ENCODE measurements at regions not wholly inside any gene's neighbourhood (a gene's known extent, or its start where the extent isn't known, plus 50 kb on each side); places are given as distances from the start of the nearest gene placed in this dataset.

- no peak overlapping the region for H2AFZ ChIP-seq (ENCODE audit: control insufficient read depth, low read length)
- no peaks in the 10 kb centered on the region for H3K36me3 ChIP-seq (ENCODE audit: control insufficient read depth in 2 of 2, extremely low read depth in 1 of 2, insufficient read depth in 2 of 2, low read length in 2 of 2)
- FAIRE-seq (no peak), DNase-seq (ENCODE audit: low read depth, low spot score) (no peak)
- no peak overlapping the region for H3K9ac ChIP-seq (ENCODE audit: control insufficient read depth, extremely low read depth, insufficient read depth, low read length)
- TF ChIP-seq CTCF (optimal IDR thresholded peaks at IDR 0.05 in 1 of 3, IDR thresholded peaks at IDR 0.05 in 1 of 3, conservative IDR thresholded peaks at IDR 0.05 in 1 of 3; ENCODE audit: extremely low read depth in 1 of 3, insufficient read depth in 2 of 3, low read length in 3 of 3) (no peak), EZH2 (IDR thresholded peaks at IDR 0.05; ENCODE audit: low read length) (no peak)
- dilution Hi-C loops (cut with MboI; ENCODE audit: extremely low pct_ligation_motif_present, low sequenced_read_pairs) = no loop called here
- no peaks in the 10 kb centered on the region for H4K20me1 ChIP-seq (ENCODE audit: control insufficient read depth, extremely low read depth, insufficient read depth, low read length)
- H3K27ac ChIP-seq (ENCODE audit: control insufficient read depth, insufficient read depth, low read length) = no peak overlapping the region
- no peaks in the 10 kb centered on the region for H3K27me3 ChIP-seq (ENCODE audit: control insufficient read depth, extremely low read depth, insufficient read depth, low read length)
- H3K9me3 ChIP-seq (ENCODE audit: control insufficient read depth, low read depth, low read length) = no peaks in the 10 kb centered on the region
- H3K9me1 ChIP-seq (ENCODE audit: control insufficient read depth, extremely low read depth, insufficient read depth, low read length) = no peaks in the 10 kb centered on the region
- H3K4me2 ChIP-seq (ENCODE audit: control insufficient read depth, extremely low read depth, insufficient read depth, low read depth, low read length) = no peak overlapping the region
- peaks cover 2% of the 10 kb centered on the region for H3K4me1 ChIP-seq (ENCODE audit: control insufficient read depth, extremely low read depth, insufficient read depth, low read length)
- H3K4me3 ChIP-seq (ENCODE audit: control insufficient read depth in 2 of 3, extremely low read depth in 1 of 3, insufficient read depth in 2 of 3, low read depth in 1 of 3, low read length in 3 of 3) = no peak overlapping the region
- H3K79me2 ChIP-seq (ENCODE audit: control insufficient read depth, insufficient read depth, low read length) = no peaks in the 10 kb centered on the region
These were observed 212.7 kb downstream of the ESM1 start for GRCh38 chr5:54772684-54773083.

GRCh38 chr5:54772231-54772630, 213.2 kb downstream of the ESM1 start:
- Histone ChIP-seq H3K4me2 (ENCODE audit: control insufficient read depth, extremely low read depth, insufficient read depth, low read depth, low read length) (no peak overlapping the region), H3K9ac (ENCODE audit: control insufficient read depth, extremely low read depth, insufficient read depth, low read length) (no peak overlapping the region), H3K27me3 (ENCODE audit: control insufficient read depth, extremely low read depth, insufficient read depth, low read length) (no peaks in the 10 kb centered on the region), H3K4me3 (ENCODE audit: control insufficient read depth in 2 of 3, extremely low read depth in 1 of 3, insufficient read depth in 2 of 3, low read depth in 1 of 3, low read length in 3 of 3) (no peak overlapping the region), H4K20me1 (ENCODE audit: control insufficient read depth, extremely low read depth, insufficient read depth, low read length) (no peaks in the 10 kb centered on the region), H3K9me3 (ENCODE audit: control insufficient read depth, low read depth, low read length) (no peaks in the 10 kb centered on the region), H3K79me2 (ENCODE audit: control insufficient read depth, insufficient read depth, low read length) (no peaks in the 10 kb centered on the region), H3K36me3 (ENCODE audit: control insufficient read depth in 2 of 2, extremely low read depth in 1 of 2, insufficient read depth in 2 of 2, low read length in 2 of 2) (no peaks in the 10 kb centered on the region), H3K4me1 (ENCODE audit: control insufficient read depth, extremely low read depth, insufficient read depth, low read length) (peaks cover 2% of the 10 kb centered on the region), H3K27ac (ENCODE audit: control insufficient read depth, insufficient read depth, low read length) (no peak overlapping the region), H2AFZ (ENCODE audit: control insufficient read depth, low read length) (no peak overlapping the region), H3K9me1 (ENCODE audit: control insufficient read depth, extremely low read depth, insufficient read depth, low read length) (no peaks in the 10 kb centered on the region)
- no peak for TF ChIP-seq EZH2 (IDR thresholded peaks at IDR 0.05; ENCODE audit: low read length)
- no peak for TF ChIP-seq CTCF (optimal IDR thresholded peaks at IDR 0.05 in 1 of 3, IDR thresholded peaks at IDR 0.05 in 1 of 3, conservative IDR thresholded peaks at IDR 0.05 in 1 of 3; ENCODE audit: extremely low read depth in 1 of 3, insufficient read depth in 2 of 3, low read length in 3 of 3)
- FAIRE-seq (no peak), DNase-seq (ENCODE audit: low read depth, low spot score) (no peak)
- dilution Hi-C loops (cut with MboI; ENCODE audit: extremely low pct_ligation_motif_present, low sequenced_read_pairs) = no loop called here

All from keratinocyte (primary cell).